Sigmoid colon (tissue), 4 donors: ENCODE measurements at regions not wholly inside any gene's neighbourhood (a gene's known extent, or its start where the extent isn't known, plus 50 kb on each side); places are given as distances from the start of the nearest gene placed in this dataset.

Experiments used
- POLR2AphosphoS5 ChIP-seq, 4 donors: sonication (generic); formaldehyde crosslinking; IDR thresholded peaks; one replicate each; pipeline ENCODE4 v1.6.1; 2017; ENCODE audit warnings: antibody characterized with exemption in 4 of 4
- TF ChIP-seq, protein P1 (sequence below), 4 experiments: fragments of 450-650 bp in 3 of 4; fragments of 200-600 bp in 1 of 4; IDR thresholded peaks; one replicate each; pipeline ENCODE4 v1.5.1; 2016 to 2019; ENCODE audit warnings: antibody characterized with exemption in 4 of 4, mild to moderate bottlenecking in 3 of 4, moderate library complexity in 2 of 4

DNA sequence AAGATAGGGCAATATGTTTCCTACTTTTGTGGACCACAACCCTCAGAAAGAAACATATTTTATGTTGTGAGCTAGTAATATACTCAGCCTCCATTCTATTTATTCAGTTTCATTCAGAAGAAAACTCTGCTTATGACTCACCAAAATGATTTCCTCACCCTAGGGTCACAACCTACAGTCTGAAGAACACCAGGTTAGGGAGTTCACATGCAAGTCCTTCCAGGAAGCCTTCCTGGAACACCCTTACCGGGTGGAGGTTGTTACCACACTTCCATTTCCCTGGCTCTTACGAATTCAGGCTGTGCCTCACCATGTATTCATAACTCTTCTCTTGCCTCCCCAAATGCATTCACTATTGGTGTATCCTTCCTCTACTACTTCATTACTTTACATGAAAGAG is 228.0 kb upstream of the ADAMTS9 start:
- TF ChIP-seq, protein P1, sequence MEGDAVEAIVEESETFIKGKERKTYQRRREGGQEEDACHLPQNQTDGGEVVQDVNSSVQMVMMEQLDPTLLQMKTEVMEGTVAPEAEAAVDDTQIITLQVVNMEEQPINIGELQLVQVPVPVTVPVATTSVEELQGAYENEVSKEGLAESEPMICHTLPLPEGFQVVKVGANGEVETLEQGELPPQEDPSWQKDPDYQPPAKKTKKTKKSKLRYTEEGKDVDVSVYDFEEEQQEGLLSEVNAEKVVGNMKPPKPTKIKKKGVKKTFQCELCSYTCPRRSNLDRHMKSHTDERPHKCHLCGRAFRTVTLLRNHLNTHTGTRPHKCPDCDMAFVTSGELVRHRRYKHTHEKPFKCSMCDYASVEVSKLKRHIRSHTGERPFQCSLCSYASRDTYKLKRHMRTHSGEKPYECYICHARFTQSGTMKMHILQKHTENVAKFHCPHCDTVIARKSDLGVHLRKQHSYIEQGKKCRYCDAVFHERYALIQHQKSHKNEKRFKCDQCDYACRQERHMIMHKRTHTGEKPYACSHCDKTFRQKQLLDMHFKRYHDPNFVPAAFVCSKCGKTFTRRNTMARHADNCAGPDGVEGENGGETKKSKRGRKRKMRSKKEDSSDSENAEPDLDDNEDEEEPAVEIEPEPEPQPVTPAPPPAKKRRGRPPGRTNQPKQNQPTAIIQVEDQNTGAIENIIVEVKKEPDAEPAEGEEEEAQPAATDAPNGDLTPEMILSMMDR (IDR thresholded peaks at IDR 0.05) = no peak
- peak in 3 of 4 donors; percentile 35 to 53 (median 37) for TF ChIP-seq POLR2AphosphoS5 (IDR thresholded peaks at IDR 0.05)
